Activated CD8-positive, alpha-beta memory T cell treated with anti-CD3 and anti-CD28 coated beads, Interleukin-2, amount 50 U/mL, for 1 hour (primary cell): ENCODE measurements at regions not wholly inside any gene's neighbourhood (a gene's known extent, or its start where the extent isn't known, plus 50 kb on each side); places are given as distances from the start of the nearest gene placed in this dataset.

Source experiments
- DNase-seq: peaks from one replicate; pipeline ENCODE4 v3.0.0-alpha.2; 2020; ENCODE audit errors: extremely low read depth

- DNase-seq = no peak
These were observed 59.4 kb upstream of the RMDN2 start for GRCh38 chr2:37865640-37866039.

GRCh38 chr2:37866171-37866934 lies 58.7 kb upstream of the RMDN2 start:
- DNase-seq = no peak

GRCh38 chr2:37867166-37867565 lies 57.9 kb upstream of the RMDN2 start:
- DNase-seq = no peak

GRCh38 chr2:37868866-37869265 lies 56.2 kb upstream of the RMDN2 start:
- DNase-seq = no peak

- no peak for DNase-seq
These were observed 55.8 kb upstream of the RMDN2 start for GRCh38 chr2:37869304-37869703.

GRCh38 chr2:37869771-37870170 lies 55.3 kb upstream of the RMDN2 start:
- DNase-seq = no peak

GRCh38 chr2:37870829-37871228 lies 54.3 kb upstream of the RMDN2 start:
- DNase-seq = no peak

- DNase-seq = no peak
These were observed 53.5 kb upstream of the RMDN2 start for GRCh38 chr2:37871456-37872191.

GRCh38 chr2:37872192-37872750 lies 52.8 kb upstream of the RMDN2 start:
- DNase-seq = no peak

GRCh38 chr2:37873229-37873628 lies 51.9 kb upstream of the RMDN2 start:
- DNase-seq = no peak

- DNase-seq = no peak
These were observed 51.2 kb upstream of the RMDN2 start for GRCh38 chr2:37873749-37874330.

GRCh38 chr2:37874470-37874869 lies 50.6 kb upstream of the RMDN2 start:
- no peak for DNase-seq
